ENCODE measurements at regions not wholly inside any gene's neighbourhood (a gene's known extent, or its start where the extent isn't known, plus 50 kb on each side); places are given as distances from the start of the nearest gene placed in this dataset.

GRCh38 chr5:143495821-143496275 is 92.4 kb upstream of the NR3C1 start:
- peak; percentile 63 for DNase-seq (ENCODE audit: low read depth, low spot score)
- in situ Hi-C loops (cut with HindIII; ENCODE audit: low sequenced_read_pairs) = no loop called here
- H3K4me3 ChIP-seq (ENCODE audit: low read depth, low read length) = no peak overlapping the region
- TF ChIP-seq, protein P1, sequence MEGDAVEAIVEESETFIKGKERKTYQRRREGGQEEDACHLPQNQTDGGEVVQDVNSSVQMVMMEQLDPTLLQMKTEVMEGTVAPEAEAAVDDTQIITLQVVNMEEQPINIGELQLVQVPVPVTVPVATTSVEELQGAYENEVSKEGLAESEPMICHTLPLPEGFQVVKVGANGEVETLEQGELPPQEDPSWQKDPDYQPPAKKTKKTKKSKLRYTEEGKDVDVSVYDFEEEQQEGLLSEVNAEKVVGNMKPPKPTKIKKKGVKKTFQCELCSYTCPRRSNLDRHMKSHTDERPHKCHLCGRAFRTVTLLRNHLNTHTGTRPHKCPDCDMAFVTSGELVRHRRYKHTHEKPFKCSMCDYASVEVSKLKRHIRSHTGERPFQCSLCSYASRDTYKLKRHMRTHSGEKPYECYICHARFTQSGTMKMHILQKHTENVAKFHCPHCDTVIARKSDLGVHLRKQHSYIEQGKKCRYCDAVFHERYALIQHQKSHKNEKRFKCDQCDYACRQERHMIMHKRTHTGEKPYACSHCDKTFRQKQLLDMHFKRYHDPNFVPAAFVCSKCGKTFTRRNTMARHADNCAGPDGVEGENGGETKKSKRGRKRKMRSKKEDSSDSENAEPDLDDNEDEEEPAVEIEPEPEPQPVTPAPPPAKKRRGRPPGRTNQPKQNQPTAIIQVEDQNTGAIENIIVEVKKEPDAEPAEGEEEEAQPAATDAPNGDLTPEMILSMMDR (IDR thresholded peaks at IDR 0.05; ENCODE audit: low read depth, low read length) = no peak

DNA sequence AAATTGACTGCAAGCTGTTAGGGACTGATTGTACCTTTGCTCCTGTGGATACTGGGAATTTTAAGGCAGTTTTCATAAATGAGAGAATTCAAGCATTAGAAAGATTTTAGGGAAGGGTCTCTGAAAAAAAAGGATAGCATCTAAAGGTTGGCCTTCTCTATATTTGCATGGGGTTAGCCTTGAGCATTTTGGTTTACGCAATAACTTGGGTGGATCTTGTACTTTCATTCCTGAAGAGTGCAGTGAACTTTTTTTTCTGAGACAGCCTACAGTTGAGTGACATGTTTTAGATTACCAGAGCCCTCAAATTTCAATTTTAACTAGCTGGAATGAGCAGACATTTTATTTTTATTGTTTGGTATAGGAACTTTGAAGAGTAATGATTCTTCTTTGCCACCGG is 91.6 kb upstream of the NR3C1 start:
- no peak for DNase-seq (ENCODE audit: low read depth, low spot score)
- H3K4me3 ChIP-seq (ENCODE audit: low read depth, low read length) = no peak overlapping the region
- TF ChIP-seq, protein P1 (IDR thresholded peaks at IDR 0.05; ENCODE audit: low read depth, low read length) = no peak
- in situ Hi-C loops (cut with HindIII; ENCODE audit: low sequenced_read_pairs) = no loop called here

GRCh38 chr5:143494595-143494994 is 91.1 kb upstream of the NR3C1 start:
- TF ChIP-seq, protein P1 (IDR thresholded peaks at IDR 0.05; ENCODE audit: low read depth, low read length) = no peak
- DNase-seq (ENCODE audit: low read depth, low spot score) = no peak
- H3K4me3 ChIP-seq (ENCODE audit: low read depth, low read length) = no peak overlapping the region
- in situ Hi-C loops (cut with HindIII; ENCODE audit: low sequenced_read_pairs) = no loop called here

DNA sequence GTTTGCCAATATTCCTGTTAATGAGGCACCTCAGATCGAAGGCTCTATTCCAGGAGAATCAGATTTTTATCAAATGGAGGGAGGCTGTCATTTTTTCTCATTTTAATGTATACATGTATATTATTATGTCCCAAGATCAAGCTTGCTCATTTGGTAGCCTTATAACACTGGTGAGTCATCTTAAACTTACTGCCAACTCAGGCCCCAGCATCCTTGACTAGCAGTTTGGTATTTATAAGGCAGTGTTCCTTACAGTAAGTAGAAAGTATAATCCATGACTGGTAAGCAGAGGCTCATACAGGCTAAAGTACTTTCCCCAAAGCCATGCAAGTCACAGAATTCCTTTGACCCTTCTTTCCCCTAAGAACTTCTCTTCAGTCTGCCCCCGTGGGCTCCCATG is 90.7 kb upstream of the NR3C1 start:
- in situ Hi-C loops (cut with HindIII; ENCODE audit: low sequenced_read_pairs) = no loop called here
- TF ChIP-seq, protein P1 (IDR thresholded peaks at IDR 0.05; ENCODE audit: low read depth, low read length) = no peak
- DNase-seq (ENCODE audit: low read depth, low spot score) = peak; percentile 86
- H3K4me3 ChIP-seq (ENCODE audit: low read depth, low read length) = no peak overlapping the region

DNA sequence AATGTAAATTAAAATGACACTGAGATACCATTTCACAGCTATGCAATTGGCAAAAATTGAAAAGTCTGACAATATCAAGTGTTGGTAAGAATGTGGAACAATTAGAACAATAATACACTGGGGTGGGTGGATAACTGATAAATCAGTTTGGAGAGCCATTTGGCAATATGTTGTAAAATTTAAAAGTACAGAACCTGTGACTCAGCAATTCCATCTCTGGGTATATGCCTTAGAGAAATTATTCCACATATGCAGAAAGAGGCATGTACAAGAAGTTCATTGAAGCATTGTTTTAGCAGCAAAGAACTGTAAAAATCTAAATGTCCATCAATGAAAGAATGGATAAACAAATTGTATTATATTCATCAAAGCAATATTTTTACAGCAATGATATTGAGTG is 89.3 kb upstream of the NR3C1 start:
- in situ Hi-C loops (cut with HindIII; ENCODE audit: low sequenced_read_pairs) = no loop called here

DNA sequence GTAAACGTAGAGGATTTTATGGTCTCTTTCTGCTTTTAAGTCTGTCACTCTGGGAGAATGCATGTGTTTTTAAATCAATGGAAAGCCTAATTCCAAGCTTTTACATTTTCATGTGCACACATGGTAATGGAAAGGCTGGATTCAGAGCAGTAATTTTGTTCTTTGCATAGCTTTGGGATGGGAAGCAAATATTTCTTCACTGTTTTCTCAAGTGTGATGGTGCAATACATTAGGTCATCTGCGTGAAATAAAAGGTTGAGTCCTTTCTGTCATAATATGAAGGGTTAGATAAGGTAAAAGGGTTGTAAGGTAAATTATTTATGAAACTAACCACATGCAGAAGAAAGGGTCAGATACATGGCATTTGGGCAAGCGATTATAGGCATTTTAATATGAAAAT is 88.2 kb upstream of the NR3C1 start:
- in situ Hi-C loops (cut with HindIII; ENCODE audit: low sequenced_read_pairs) = no loop called here
- no peak overlapping the region for H3K4me3 ChIP-seq (ENCODE audit: low read depth, low read length)
- TF ChIP-seq, protein P1 (IDR thresholded peaks at IDR 0.05; ENCODE audit: low read depth, low read length) = no peak
- DNase-seq (ENCODE audit: low read depth, low spot score) = no peak

More for the DNA sequence above, 89.3 kb upstream of the NR3C1 start:
- TF ChIP-seq, protein P1 (IDR thresholded peaks at IDR 0.05; ENCODE audit: low read depth, low read length) = no peak
- no peak for DNase-seq (ENCODE audit: low read depth, low spot score)
- H3K4me3 ChIP-seq (ENCODE audit: low read depth, low read length) = no peak overlapping the region

DNA sequence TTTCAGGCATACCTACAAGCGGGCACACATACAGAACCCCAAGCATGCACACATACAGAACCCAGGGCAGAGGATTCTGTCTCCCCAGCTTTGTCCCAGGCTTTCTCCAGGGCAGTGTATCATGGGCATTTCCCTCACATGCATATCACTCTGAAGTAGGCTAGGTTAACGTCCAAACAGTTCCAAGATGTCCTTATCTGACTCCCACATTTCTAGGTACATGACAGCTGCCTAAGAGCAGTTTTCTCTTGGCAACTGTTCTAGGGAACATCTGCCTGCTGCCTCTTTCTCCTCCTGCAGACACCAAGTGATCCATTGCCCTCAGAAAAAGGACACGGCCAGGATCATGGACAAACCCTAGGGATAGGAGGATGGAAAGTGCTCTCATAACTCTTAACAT is 84.9 kb upstream of the NR3C1 start:
- DNase-seq (ENCODE audit: low read depth, low spot score) = no peak
- in situ Hi-C loops (cut with HindIII; ENCODE audit: low sequenced_read_pairs) = no loop called here
- TF ChIP-seq, protein P1 (IDR thresholded peaks at IDR 0.05; ENCODE audit: low read depth, low read length) = no peak
- no peak overlapping the region for H3K4me3 ChIP-seq (ENCODE audit: low read depth, low read length)
